Aorta (tissue), 5 donors: ENCODE measurements at regions not wholly inside any gene's neighbourhood (a gene's known extent, or its start where the extent isn't known, plus 50 kb on each side); places are given as distances from the start of the nearest gene placed in this dataset.

Experiments
- ATAC-seq: fragments of 200-7000 bp; cut with Tn5 transposase; one replicate; pipeline ENCODE4 v1.9.1; 2022; ENCODE audit warnings: moderate library complexity; ENCODE audit not compliant: low FRiP score
- DNase-seq, 2 donors: peaks; one replicate each; pipeline ENCODE4 v3.0.0-alpha.2; 2020
- H3K27ac ChIP-seq, 2 donors: one replicate each; pipeline ENCODE4 v1.5.1; 2013; ENCODE audit warnings: low read length in 2 of 2, mild to moderate bottlenecking in 2 of 2, moderate library complexity in 2 of 2, control low read depth in 1 of 2, inconsistent platforms in 1 of 2, low read depth in 1 of 2
- H3K27me3 ChIP-seq, 2 donors: one replicate each; pipeline ENCODE4 v1.6.1; 2013; ENCODE audit warnings: control low read depth in 1 of 2, low read length in 1 of 2, mild to moderate bottlenecking in 1 of 2, moderate library complexity in 1 of 2; ENCODE audit not compliant: insufficient read depth in 2 of 2, control insufficient read depth in 1 of 2
- H3K36me3 ChIP-seq, 2 donors: one replicate each; pipeline ENCODE4 v1.6.1; 2013; ENCODE audit warnings: control low read depth in 1 of 2, low read length in 1 of 2, mild to moderate bottlenecking in 1 of 2; ENCODE audit not compliant: insufficient read depth in 2 of 2, control insufficient read depth in 1 of 2
- H3K4me1 ChIP-seq, 2 donors: one replicate each; pipeline ENCODE4 v1.6.1; 2013; ENCODE audit warnings: low read length in 2 of 2, control low read depth in 1 of 2, mild to moderate bottlenecking in 1 of 2, moderate library complexity in 1 of 2; ENCODE audit not compliant: insufficient read depth in 2 of 2, control insufficient read depth in 1 of 2
- H3K4me3 ChIP-seq, 2 donors: one replicate each; pipeline ENCODE4 v1.5.1; 2013; ENCODE audit warnings: low read length in 2 of 2, control low read depth in 1 of 2, mild to moderate bottlenecking in 1 of 2
- H3K9me3 ChIP-seq: one replicate; pipeline ENCODE4 v1.6.1; 2013; ENCODE audit warnings: mild to moderate bottlenecking, low read length; ENCODE audit not compliant: control insufficient read depth
- WGBS, 2 donors: extraction: QIAGEN DNeasy Blood & Tissue Kit; methylation state at CpG; one replicate each; pipeline ENCODE4 v1.1.7; 2013; 5-methylcytosine and 5-hydroxymethylcytosine counted together
- intact Hi-C, 2 donors: fragments of 100-400 bp; cut with DNase I; formaldehyde crosslinking; loops; one replicate each; pipeline versions ENCODE4 v1.14.2 to v1.15.0; 2022
- donor health status: healthy with polysubstance abuse.
- donor health status: Bipolar disorder and iron deficiency.
- donor health status: DM: no; HTN: no; CAD: no.
- donor health status: DM: no; HTN: no; CAD: no.
- donor health status: DM: yes; HTN: yes; CAD: no.

DNA sequence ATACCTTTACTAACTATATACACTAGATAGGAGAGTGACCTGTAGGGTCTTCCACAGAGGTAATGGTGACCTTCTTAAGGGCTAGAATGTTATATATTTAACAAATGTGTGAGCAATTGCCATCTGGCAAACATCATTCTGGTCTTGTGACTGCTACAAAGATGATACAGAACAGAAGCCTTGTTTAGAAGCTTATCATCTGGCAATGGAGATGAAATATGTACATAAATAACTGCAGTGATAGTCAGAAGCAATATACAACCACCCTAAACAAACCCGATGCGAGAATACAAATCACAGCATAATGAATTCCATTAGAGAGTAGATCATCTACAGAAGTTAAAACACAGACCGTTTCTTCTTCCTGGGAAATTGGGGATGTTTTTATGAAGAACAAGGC is 952.7 kb upstream of the SLIT2 start:
- 77 to 78% methylated on average over 3 of the region's 3 CpGs for WGBS, 2 donors
- Histone ChIP-seq H3K4me3 (no peak overlapping the region), H3K27me3 (peaks cover 0 to 1% of the 10 kb centered on the region in 2 donors), H3K27ac (no peak overlapping the region), H3K36me3 (no peaks in the 10 kb centered on the region), H3K9me3 (no peaks in the 10 kb centered on the region), H3K4me1 (no peaks in the 10 kb centered on the region)
- ATAC-seq (no peak), DNase-seq (no peak)
- intact Hi-C loops, result no loop called here

- intact Hi-C loops, result no loop called here
- Histone ChIP-seq H3K27ac (no peak overlapping the region), H3K9me3 (no peaks in the 10 kb centered on the region), H3K27me3 (peaks cover 0 to 1% of the 10 kb centered on the region in 2 donors), H3K4me3 (no peak overlapping the region), H3K4me1 (no peaks in the 10 kb centered on the region), H3K36me3 (no peaks in the 10 kb centered on the region)
- DNase-seq (no peak), ATAC-seq (no peak)
- 90 to 98% methylated on average over 1 of the region's 1 CpG for WGBS, 2 donors
Measured at GRCh38 chr4:19293781-19294180, 957.9 kb upstream of the SLIT2 start.

DNA sequence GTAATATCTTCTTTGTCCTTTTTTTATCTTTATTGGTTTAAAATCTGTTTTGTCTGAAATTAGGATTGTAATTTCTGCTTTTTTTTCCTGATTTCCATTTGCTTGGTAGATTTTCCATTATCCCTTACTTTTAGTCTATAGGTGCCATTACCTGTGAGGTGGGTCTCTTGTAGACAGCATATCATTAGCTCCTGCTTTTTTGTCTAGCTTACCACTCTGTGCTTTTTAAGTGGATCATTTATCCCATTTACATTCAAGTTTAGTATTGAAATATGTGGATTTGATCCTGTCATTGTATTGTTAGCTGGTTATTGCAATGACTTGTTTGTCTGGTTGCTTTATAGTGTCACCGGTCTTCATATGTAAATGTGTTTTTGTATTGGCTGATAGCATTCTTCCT is 958.6 kb upstream of the SLIT2 start:
- intact Hi-C loops, result no loop called here
- H3K27me3 ChIP-seq, result peaks cover 0 to 1% of the 10 kb centered on the region in 2 donors
- DNase-seq (no peak), ATAC-seq (no peak)
- WGBS, 2 donors, result 0 to 99% methylated on average over 1 of the region's 1 CpG
- H3K4me3 ChIP-seq, result no peak overlapping the region
- no peaks in the 10 kb centered on the region for H3K36me3 ChIP-seq
- H3K9me3 ChIP-seq, result no peaks in the 10 kb centered on the region
- no peaks in the 10 kb centered on the region for H3K4me1 ChIP-seq
- no peak overlapping the region for H3K27ac ChIP-seq

- Histone ChIP-seq H3K4me3 (no peak overlapping the region), H3K36me3 (no peaks in the 10 kb centered on the region), H3K27me3 (peaks cover 0 to under 1% of the 10 kb centered on the region in 2 donors), H3K27ac (no peak overlapping the region), H3K4me1 (no peaks in the 10 kb centered on the region), H3K9me3 (no peaks in the 10 kb centered on the region)
- DNase-seq (no peak), ATAC-seq (no peak)
- intact Hi-C loops, result no loop called here
- 93 to 96% methylated on average over 1 of the region's 1 CpG for WGBS, 2 donors
Measured at GRCh38 chr4:19286924-19287323, 964.8 kb upstream of the SLIT2 start.

DNA sequence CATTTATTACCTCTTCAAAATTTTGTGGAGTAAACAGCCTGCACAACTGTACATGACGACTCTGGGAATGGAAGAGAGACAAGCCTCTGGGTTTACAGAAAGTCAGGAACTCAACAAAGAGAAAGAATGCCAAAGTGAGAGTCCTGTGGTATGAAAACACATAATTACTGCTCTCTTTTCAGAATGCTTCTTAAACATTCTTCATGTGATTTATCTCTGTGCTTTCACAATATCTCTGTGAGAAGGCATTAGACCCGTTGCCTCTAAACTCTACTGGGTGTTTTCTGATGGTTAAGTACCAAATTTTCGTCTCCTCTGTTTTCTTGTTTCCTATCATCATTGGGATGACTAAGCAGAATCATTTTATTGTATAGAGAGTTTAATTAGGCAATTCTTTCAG is 966.6 kb upstream of the SLIT2 start:
- DNase-seq, result no peak
- no peaks in the 10 kb centered on the region for H3K36me3 ChIP-seq
- no peaks in the 10 kb centered on the region for H3K9me3 ChIP-seq
- intact Hi-C loops, result no loop called here
- 73 to 86% methylated on average over 3 of the region's 3 CpGs for WGBS, 2 donors
- H3K27me3 ChIP-seq, result peaks cover 0 to 3% of the 10 kb centered on the region in 2 donors
- ATAC-seq, result no peak
- H3K4me1 ChIP-seq, result no peaks in the 10 kb centered on the region
- no peak overlapping the region for H3K27ac ChIP-seq
- H3K4me3 ChIP-seq, result no peak overlapping the region

DNA sequence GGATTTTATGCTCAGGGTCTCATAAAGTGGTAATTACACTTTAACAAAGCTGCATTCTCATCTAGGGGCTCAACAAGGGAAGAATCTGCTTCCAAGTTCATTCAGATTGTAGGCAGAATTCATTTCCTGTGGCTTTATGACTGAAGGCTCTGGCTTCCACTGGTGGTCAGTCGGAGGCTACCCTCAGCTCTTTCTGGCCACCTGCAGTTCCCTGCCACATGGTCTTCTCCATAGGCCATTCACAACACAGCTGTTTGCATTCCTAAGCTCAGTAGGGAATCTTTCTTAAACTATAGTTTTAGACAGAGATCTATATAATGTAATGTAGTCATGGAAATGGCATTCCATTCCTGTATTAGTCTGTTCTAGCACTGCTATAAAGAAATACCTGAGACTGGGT is 973.0 kb upstream of the SLIT2 start:
- Histone ChIP-seq H3K9me3 (peaks cover 1% of the 10 kb centered on the region), H3K27me3 (peaks cover 0 to 3% of the 10 kb centered on the region in 2 donors), H3K4me3 (no peak overlapping the region), H3K36me3 (no peaks in the 10 kb centered on the region), H3K4me1 (no peaks in the 10 kb centered on the region), H3K27ac (no peak overlapping the region)
- 90 to 100% methylated on average over 1 of the region's 1 CpG for WGBS, 2 donors
- intact Hi-C loops, result no loop called here
- ATAC-seq (no peak), DNase-seq (no peak)

DNA sequence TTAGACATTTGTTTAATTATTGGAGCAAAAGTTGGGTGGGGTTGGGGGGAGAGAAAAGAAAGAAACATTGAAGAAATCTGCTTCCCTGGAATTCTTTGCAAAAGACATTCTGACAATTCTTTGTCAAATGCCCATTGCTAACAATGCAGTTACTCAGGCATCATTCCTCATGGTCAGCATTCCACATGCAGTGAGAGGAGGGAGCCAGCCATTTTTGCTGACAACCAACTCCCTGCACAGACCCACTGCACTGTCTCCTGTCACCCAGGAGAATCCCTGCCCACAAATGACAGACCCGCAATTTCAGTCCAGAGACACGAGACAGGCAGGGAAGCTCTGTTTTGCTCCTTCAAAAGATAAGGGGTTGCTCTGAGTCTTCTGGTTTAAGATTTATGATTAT is 985.1 kb upstream of the SLIT2 start:
- no peaks in the 10 kb centered on the region for H3K4me1 ChIP-seq
- ATAC-seq, result no peak
- H3K27me3 ChIP-seq, result no peaks in the 10 kb centered on the region
- H3K4me3 ChIP-seq, result no peak overlapping the region
- H3K27ac ChIP-seq, result no peak overlapping the region
- WGBS, 2 donors, result 75 to 82% methylated on average over 2 of the region's 2 CpGs
- no peak for DNase-seq
- no peaks in the 10 kb centered on the region for H3K9me3 ChIP-seq
- intact Hi-C loops, result no loop called here
- H3K36me3 ChIP-seq, result no peaks in the 10 kb centered on the region

- no peak for ATAC-seq
- no peaks in the 10 kb centered on the region for H3K4me1 ChIP-seq
- intact Hi-C loops, result no loop called here
- H3K9me3 ChIP-seq, result no peaks in the 10 kb centered on the region
- WGBS, 2 donors, result 5% methylated on average over 2 of the region's 2 CpGs
- H3K27ac ChIP-seq, result no peak overlapping the region
- no peaks in the 10 kb centered on the region for H3K36me3 ChIP-seq
- H3K27me3 ChIP-seq, result no peaks in the 10 kb centered on the region
- DNase-seq, result no peak
- peak overlapping the region; percentile 20 to 41 for H3K4me3 ChIP-seq
Measured at GRCh38 chr4:19262467-19262866, 989.2 kb upstream of the SLIT2 start.

- H3K4me1 ChIP-seq, result no peaks in the 10 kb centered on the region
- peaks cover 0 to 1% of the 10 kb centered on the region in 2 donors for H3K27me3 ChIP-seq
- no peaks in the 10 kb centered on the region for H3K36me3 ChIP-seq
- DNase-seq (no peak), ATAC-seq (no peak)
- H3K9me3 ChIP-seq, result no peaks in the 10 kb centered on the region
- intact Hi-C loops, result no loop called here
- WGBS, 2 donors, result 46 to 92% methylated on average over 2 of the region's 2 CpGs
- no peak overlapping the region for H3K4me3 ChIP-seq
- H3K27ac ChIP-seq, result no peak overlapping the region
Measured at GRCh38 chr4:19260346-19260745, 991.4 kb upstream of the SLIT2 start.
